ENCODE measurements at regions not wholly inside any gene's neighbourhood (a gene's known extent, or its start where the extent isn't known, plus 50 kb on each side); places are given as distances from the start of the nearest gene placed in this dataset.

- no peak for DNase-seq (ENCODE audit: low read depth in 2 of 2)
Measured at GRCh38 chr14:38847161-38847560, 255.9 kb downstream of the SEC23A start.

DNA sequence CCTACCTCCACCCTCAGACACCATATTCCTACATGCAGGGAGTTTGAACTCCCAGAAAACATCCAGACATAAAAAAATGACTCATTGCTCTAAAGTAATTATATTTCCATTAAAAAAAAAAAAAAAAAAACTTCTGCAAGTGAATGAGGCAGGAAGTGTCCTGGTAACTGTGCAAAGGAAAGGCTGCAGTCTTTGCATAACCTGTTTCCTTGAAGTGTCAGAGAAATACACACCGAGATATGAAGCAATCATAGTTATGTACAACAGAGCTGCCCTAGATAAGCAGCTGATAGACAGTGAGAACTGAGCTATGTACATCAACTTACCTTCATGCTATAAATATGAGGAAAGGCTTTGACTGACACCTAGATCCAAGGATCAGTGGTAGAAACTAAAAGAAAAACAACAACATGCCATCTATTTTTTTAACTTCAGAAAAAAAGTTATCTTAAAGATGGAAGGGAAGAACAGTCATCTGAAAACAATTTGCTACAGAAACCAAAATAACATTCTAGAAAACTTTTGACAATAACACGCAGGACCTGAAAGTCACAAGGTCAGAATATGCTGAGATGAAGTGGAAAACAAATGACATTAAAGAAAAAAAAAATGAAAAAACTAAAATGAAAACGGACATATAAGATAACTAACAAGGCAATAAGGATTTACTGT is 263.2 kb downstream of the SEC23A start:
- DNase-seq (ENCODE audit: low read depth in 2 of 2) = no peak

- no peak for DNase-seq (ENCODE audit: low read depth in 2 of 2)
Measured at GRCh38 chr14:38838979-38839323, 264.1 kb downstream of the SEC23A start.

- DNase-seq (ENCODE audit: low read depth in 2 of 2) = no peak
Measured at GRCh38 chr14:38838049-38838978, 264.7 kb downstream of the SEC23A start.

DNA sequence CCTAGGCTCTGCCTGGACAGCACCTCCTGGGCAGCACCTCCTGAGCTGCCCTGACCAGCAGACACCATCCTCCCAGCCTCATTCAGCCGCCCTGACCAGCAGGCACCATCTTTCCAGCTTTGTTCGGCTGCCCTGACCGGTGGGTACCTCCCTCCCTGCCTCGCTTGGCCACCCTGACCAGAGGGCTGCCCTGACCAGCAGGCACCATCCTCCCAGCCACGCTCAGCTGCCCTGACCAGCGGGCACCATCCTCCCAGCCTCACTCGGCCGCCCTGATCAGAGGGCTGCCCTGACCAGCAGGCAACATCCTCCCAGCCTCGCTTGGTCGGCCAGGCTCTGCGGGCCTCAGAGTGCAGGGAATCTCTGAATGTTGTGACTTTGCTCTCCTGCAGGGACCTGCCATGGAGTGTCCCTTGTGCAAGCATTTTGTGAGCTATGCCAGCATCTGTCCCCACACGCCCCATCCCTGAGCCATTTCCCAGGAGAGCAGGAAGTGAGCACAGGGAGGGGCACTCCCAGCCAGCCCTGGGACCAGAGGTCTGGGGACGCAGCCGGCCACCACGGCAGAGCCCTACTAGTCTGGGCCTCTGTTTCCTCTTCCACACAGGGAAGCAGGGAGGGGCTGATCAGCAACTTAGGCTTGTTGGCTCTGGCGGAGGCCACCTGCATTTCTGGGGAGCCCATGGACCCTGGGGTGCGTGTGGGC is 265.5 kb downstream of the SEC23A start:
- DNase-seq (ENCODE audit: low read depth in 2 of 2) = no peak

GRCh38 chr14:38836539-38836938 is 266.5 kb downstream of the SEC23A start:
- DNase-seq (ENCODE audit: low read depth in 2 of 2) = no peak

DNA sequence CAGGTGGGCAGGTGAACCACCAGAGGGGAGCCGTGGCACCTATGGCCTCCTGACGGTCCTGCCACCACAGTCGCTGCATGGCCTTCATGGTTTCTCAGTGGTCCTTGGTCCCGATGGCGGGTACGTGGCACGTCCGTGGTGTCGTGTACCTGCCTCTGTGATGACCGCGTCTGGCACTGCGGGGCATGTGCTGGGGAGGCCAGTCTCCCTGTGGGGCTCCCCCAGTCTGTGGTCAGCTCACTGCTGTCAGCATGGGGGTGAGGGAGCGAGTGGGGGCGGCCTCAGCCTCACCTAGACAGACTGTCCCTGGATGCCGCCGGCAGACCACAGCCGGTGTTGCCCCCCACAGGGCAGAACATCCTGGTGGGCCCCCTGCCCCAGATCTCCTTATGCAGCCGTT is 267.2 kb downstream of the SEC23A start:
- DNase-seq (ENCODE audit: low read depth in 2 of 2) = no peak

DNA sequence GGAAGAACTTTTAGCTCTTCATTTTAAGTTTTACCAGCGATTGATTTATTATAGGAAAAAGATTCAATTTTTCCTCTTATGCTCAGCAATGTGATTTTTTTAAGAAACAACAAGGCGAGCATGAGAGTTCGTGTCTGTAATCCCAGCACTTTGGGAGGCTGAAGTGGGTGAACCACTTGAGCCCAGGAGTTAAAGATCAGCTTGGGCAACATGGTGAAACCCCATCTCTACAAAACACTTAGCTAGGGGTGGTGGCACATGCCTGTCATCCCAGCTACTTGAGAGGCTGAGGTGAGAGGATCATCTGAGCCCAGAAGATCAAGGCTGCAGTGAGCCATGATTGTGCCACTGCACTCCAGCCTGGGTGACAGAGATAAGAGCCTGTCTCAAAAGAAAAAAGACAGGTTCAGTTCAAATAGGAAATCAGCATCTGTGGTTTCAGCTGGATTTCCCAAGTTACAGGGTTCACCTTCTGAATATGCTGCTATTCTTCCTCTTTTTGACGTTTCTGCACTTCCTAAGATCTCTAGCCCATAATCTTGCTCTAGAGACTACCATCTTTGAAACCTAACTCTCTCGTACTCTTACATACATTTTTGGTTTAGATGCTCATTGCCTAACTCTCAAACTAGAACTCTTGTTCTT is 274.7 kb downstream of the SEC23A start:
- DNase-seq (ENCODE audit: low read depth in 2 of 2) = no peak

DNA sequence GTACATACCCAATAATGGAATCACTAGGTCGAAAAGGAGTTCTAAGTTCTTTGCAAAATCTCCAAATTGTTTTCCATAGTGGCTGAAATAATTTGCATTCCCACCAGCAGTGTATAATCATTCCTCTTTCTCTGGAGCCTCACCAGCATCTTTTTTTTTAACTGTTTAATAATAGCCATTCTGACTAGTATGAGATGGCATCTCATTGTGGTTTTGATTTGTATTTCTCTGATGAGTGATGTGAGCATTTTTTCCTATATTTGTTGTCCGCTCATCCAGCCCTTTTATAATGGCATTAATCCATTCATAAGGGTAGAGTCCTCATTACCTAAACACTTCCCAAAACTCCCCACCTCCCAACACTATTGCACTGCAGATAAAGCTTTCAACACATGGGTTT is 278.3 kb downstream of the SEC23A start:
- peak; percentile 18 to 23 for DNase-seq (ENCODE audit: low read depth in 2 of 2)

DNA sequence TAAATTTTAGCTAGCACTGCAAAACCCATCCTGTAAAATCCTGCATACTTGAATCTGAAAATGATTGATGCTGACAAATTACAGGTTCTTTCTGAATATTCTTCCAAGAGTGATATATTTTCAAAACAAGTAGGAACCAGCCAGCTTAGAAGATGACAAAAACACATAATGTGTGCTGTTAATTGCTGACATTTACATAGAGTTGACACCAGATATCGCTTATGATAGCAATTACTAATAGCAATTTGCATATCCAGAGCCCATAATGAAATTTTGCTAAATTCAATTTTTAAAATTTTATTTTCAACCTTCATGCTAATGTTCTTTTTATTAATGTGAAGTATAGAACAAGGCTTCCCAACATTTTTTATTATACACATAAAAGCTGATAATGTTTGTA is 284.5 kb downstream of the SEC23A start:
- no peak for DNase-seq (ENCODE audit: low read depth in 2 of 2)

DNA sequence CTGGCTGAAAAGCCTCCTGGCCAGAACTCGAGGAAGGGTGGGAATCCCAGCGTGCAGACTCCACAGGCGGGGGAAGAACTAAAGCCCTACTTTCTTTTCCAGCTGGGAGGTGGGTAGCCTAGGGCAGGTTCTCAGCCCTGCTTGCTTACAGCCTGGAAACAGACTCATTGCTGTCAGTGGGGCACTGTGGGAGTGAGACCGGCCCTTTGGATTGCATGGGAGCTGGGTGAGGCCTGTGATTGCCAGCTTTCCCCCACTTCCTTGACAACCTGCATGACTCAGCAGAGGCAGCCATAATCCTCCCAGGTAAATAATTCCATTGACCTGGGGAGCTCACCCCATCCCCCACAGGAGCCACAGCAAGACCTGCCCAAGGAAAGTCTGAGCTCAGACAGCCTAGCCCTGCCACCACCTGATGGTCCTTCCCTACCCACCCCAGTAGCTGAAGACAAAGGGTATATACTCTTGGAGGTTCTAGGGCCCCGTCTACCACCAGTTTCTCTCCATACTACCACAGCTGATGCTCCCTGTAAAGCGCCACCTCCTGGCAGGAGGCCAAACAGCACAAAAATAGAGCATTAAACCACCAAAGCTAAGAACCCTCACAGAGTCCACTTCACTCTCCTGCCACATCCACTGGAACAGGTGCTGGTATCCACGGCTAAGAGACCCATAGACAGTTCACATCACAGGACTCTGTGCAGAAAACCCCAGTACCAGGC is 294.1 kb downstream of the SEC23A start:
- DNase-seq (ENCODE audit: low read depth in 2 of 2) = no peak

GRCh38 chr14:38799671-38800070 is 303.4 kb downstream of the SEC23A start:
- no peak for DNase-seq (ENCODE audit: low read depth in 2 of 2)

DNA sequence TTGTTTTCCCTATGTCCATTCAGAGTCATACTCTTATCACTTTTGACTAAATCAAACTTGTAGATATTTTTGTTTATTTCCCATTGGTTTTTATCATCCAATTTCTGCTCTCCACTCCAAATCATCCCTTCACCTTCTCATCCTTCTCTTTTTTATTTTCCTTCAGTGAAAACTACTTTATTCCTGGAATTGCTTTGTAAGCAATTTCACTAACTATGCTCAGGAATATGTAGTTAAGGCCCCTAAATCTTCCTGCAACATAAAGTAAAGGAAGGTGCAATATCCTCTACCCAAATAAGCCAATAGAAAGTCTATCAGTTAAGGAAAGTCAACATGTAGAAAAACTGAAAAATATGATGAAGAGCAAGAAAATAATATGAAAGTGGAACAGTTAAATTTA is 308.4 kb downstream of the SEC23A start:
- DNase-seq (ENCODE audit: low read depth in 2 of 2) = no peak

DNA sequence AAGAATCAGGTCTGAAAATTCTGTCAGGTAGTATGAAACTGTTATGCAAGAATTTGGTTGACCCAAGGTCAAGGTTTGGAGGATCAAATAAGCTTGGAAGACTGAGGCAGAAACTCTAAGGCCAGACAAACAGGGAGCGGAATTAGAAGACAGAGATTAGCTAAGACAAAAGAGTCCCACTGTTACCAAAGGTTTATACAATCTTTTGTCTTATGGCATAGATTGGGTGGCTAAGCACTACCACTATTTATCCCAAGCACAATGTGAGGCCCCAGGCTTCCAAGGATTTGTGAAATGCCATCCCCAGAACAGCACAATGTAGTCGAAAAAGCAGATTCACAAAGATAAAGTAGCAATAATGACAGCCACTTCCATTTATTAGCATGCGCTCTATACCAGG is 311.2 kb downstream of the SEC23A start:
- DNase-seq (ENCODE audit: low read depth in 2 of 2) = no peak

DNA sequence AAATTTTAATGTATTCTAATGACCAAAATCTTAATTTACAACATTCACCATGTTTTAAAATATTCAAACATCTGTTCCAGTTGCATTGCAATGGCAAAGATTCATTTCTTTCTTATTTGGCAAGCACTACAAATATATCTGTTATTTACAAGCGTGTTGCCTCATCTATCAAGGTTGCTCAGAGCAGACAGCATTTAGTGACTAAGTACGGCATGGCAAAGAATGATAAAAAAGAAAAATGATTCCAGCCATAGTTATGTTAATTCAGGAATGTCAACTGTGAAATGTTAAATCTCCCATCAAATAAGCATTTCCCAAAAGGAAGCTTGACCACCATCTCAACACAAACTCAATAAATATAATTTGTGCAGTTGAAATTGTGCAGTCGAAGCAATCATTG is 312.1 kb downstream of the SEC23A start:
- DNase-seq (ENCODE audit: low read depth in 2 of 2) = peak; percentile 3 to 11

GRCh38 chr14:38789805-38790204 is 313.2 kb downstream of the SEC23A start:
- no peak for DNase-seq (ENCODE audit: low read depth in 2 of 2)

DNA sequence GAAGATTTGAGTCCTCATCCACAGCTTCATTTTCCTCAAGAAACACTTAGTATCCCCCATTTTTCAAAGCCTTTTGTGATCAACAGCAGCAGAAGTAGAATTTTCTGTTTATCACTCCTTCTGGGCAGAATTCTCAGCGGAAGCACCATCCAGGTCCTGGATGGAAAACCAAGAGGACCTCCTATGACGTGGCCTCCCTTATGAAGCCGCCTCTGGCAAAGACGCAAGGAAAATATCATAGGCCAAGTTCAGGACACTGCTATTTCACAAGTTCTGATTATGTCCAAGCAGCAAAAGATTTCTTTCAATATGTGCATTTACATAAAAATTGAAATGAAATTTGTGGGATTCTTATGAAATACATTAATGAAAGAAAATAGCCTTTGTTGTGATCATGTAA is 315.0 kb downstream of the SEC23A start:
- no peak for DNase-seq (ENCODE audit: low read depth in 2 of 2)

- no peak for DNase-seq (ENCODE audit: low read depth in 2 of 2)
Measured at GRCh38 chr14:38786921-38787320, 316.1 kb downstream of the SEC23A start.

DNA sequence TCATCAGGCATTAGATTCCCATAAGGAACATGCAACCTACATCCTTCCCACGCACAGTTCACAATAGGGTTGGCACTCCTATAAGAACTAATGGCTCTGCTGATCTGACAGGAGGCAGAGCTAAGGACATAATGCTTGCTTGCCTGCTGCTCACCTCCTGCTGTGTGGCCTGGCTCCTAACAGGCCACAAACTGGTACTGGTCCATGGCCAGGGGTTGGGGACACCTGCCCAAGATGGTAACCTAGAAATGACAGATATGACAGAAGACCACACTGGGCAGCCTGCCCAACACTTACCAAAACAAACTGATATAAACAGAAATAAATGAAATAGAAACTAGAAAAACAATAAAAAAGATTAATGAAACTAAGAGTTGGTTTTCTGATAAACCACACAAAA is 325.6 kb downstream of the SEC23A start:
- no peak for DNase-seq (ENCODE audit: low read depth in 2 of 2)

DNA sequence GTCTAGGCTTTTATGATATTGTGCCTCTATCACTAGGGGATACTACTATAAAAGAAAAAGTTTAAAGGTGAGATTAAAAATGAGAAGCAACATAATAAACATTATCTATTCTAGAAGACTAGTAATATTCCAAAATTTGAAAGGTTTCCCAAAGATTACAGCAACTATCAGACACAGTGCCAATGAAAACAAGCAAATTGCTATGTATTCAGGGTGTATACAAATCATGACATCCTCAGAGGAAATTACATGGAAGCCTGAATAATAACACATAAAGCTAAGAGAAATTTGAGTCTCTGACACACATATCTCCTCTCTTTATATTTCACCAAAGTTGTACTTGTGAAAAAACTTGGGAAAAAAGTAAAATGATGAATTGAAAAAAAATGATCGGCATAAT is 327.0 kb downstream of the SEC23A start:
- DNase-seq (ENCODE audit: low read depth in 2 of 2) = no peak

GRCh38 chr14:38774162-38774561 is 328.9 kb downstream of the SEC23A start:
- DNase-seq (ENCODE audit: low read depth in 2 of 2) = no peak

- DNase-seq (ENCODE audit: low read depth in 2 of 2) = no peak
Measured at GRCh38 chr14:38770251-38770650, 332.8 kb downstream of the SEC23A start.

Measured in fibroblast of skin of left biceps (primary cell).